GM12878 (cell line): ENCODE measurements at regions not wholly inside any gene's neighbourhood (a gene's known extent, or its start where the extent isn't known, plus 50 kb on each side); places are given as distances from the start of the nearest gene placed in this dataset.

Experiments used
- ATAC-seq: fragments of 200-7000 bp; cut with Tn5 transposase; 3 replicates; pipeline ENCODE4 v1.9.1; 2020; ENCODE audit warnings: mild to moderate bottlenecking, moderate library complexity
- BruUV-seq: library from RNA; stranded (reverse); fragments of 400-500 nt; replicated peaks from 2 replicates; lab custom pipeline; 2021; lab: Mats Ljungman, UMichigan
- CTCF ChIA-PET: fragments of 300-600 bp; sonication (Branson Sonifier 250); formaldehyde crosslinking; extraction: SDS; loops from one replicate; lab custom pipeline; 2021; ENCODE audit warnings: inconsistent platforms; lab: Yijun Ruan, JAX
- POLR2A ChIA-PET: fragments of 350-600 bp; formaldehyde crosslinking; extraction: SDS; loops from one replicate; lab custom pipeline; 2021; ENCODE audit warnings: inconsistent platforms; lab: Charles Lee
- RAD21 ChIA-PET: fragments of 300-600 bp; sonication (Branson Sonifier 250); formaldehyde crosslinking; loops from one replicate; lab custom pipeline; 2023; ENCODE audit warnings: antibody characterized with exemption; ENCODE audit not compliant: unreplicated experiment; lab: Charles Lee
- SMC1A ChIA-PET: fragments of 300-600 bp; sonication (Branson Sonifier 250); formaldehyde crosslinking; loops from one replicate; lab custom pipeline; 2023; ENCODE audit not compliant: unreplicated experiment, uncharacterized antibody; lab: Charles Lee
- DNase-seq: peaks from one replicate; pipeline ENCODE4 v3.0.0-alpha.2; 2011; ENCODE audit warnings: low read depth, low spot score
- FAIRE-seq: peaks from 3 replicates; lab custom pipeline; 2011; peaks lifted over from hg19 to GRCh38; lab: Jason Lieb, UNC
- H2AFZ ChIP-seq: 2 replicates; pipeline ENCODE4 v1.6.0; 2011; ENCODE audit warnings: low read depth, low read length, control low read depth; ENCODE audit not compliant: control insufficient read depth
- H3K27ac ChIP-seq: 2 replicates; pipeline ENCODE4 v1.5.1; 2011; ENCODE audit warnings: control low read depth; ENCODE audit not compliant: control insufficient read depth, insufficient read depth
- H3K27me3 ChIP-seq, 2 experiments: replicated peaks in 1 of 2; 2 replicates each; pipeline versions ENCODE4 v1.6.0 to v1.6.1; 2011; ENCODE audit warnings: low read length in 1 of 2; ENCODE audit not compliant: control insufficient read depth in 2 of 2, insufficient read depth in 2 of 2
- H3K36me3 ChIP-seq, 2 experiments: 2 replicates each; pipeline ENCODE4 v1.5.1; 2011; ENCODE audit warnings: low read length in 1 of 2; ENCODE audit not compliant: control insufficient read depth in 2 of 2, insufficient read depth in 2 of 2
- H3K4me1 ChIP-seq: 2 replicates; pipeline ENCODE4 v1.6.1; 2011; ENCODE audit warnings: mild to moderate bottlenecking, low read length, moderate library complexity, mixed read lengths; ENCODE audit not compliant: control insufficient read depth, insufficient read depth
- H3K4me2 ChIP-seq: 2 replicates; pipeline ENCODE4 v1.6.0; 2011; ENCODE audit warnings: control low read depth; ENCODE audit not compliant: control insufficient read depth, insufficient read depth
- H3K4me3 ChIP-seq: fragments of 200-600 bp; sonication (generic); 2 replicates; pipeline ENCODE4 v1.5.1; 2016
- H3K79me2 ChIP-seq: 2 replicates; pipeline ENCODE4 v1.6.0; 2011; ENCODE audit warnings: low read length; ENCODE audit not compliant: control insufficient read depth, insufficient read depth
- H3K9ac ChIP-seq: 2 replicates; pipeline ENCODE4 v1.8.0; 2011; ENCODE audit warnings: low read length, control low read depth, mixed read lengths; ENCODE audit not compliant: control insufficient read depth, insufficient read depth
- H3K9me3 ChIP-seq: replicated peaks from 3 replicates; pipeline ENCODE4 v1.5.1; 2011; ENCODE audit warnings: mild to moderate bottlenecking, low read length; ENCODE audit not compliant: control insufficient read depth, insufficient read depth
- H4K20me1 ChIP-seq: 2 replicates; pipeline ENCODE4 v1.6.0; 2011; ENCODE audit not compliant: control insufficient read depth, insufficient read depth
- BHLHE40 ChIP-seq, 2 experiments: fragments of 450-650 bp in 1 of 2; IDR thresholded peaks; 2 replicates each; pipeline ENCODE4 v1.6.1; 2011 to 2017; ENCODE audit warnings: low read depth in 2 of 2, borderline replicate concordance in 1 of 2, improper control_type of control experiment in 1 of 2, low read length in 1 of 2, mild to moderate bottlenecking in 1 of 2
- EZH2 ChIP-seq: IDR thresholded peaks from 2 replicates; pipeline ENCODE4 v1.6.1; 2012; ENCODE audit warnings: low read depth, mild to moderate bottlenecking, control low read depth, inconsistent platforms, low read length, borderline replicate concordance; ENCODE audit not compliant: control insufficient read depth
- NFXL1 ChIP-seq: fragments of 450-650 bp; IDR thresholded peaks from 2 replicates; pipeline ENCODE4 v1.6.1; 2017; ENCODE audit warnings: antibody characterized with exemption, mild to moderate bottlenecking, borderline replicate concordance
- POLR2AphosphoS5 ChIP-seq: IDR thresholded peaks from 2 replicates; pipeline ENCODE4 v1.6.1; 2011; ENCODE audit warnings: mild to moderate bottlenecking, low read length, inconsistent platforms
- POU2F2 ChIP-seq: IDR thresholded peaks from 3 replicates; pipeline ENCODE4 v1.6.1; 2011; ENCODE audit warnings: low read depth, mild to moderate bottlenecking, low read length, borderline replicate concordance
- SUZ12 ChIP-seq: fragments of 200-600 bp; sonication (generic); IDR thresholded peaks from one replicate; pipeline ENCODE4 v1.6.1; 2018; ENCODE audit warnings: antibody characterized with exemption, mild to moderate bottlenecking; ENCODE audit not compliant: unreplicated experiment
- TARDBP ChIP-seq: IDR thresholded peaks from 2 replicates; pipeline ENCODE4 v1.6.1; 2016; ENCODE audit warnings: borderline replicate concordance
- ZNF622 ChIP-seq: fragments of 450-650 bp; IDR thresholded peaks from 2 replicates; pipeline ENCODE4 v1.6.1; 2017; ENCODE audit warnings: mild to moderate bottlenecking, inconsistent platforms
- WGBS: methylation state at CpG from one replicate; pipeline ENCODE4 v1.1.6; 2016; ENCODE audit warnings: low lambda C conversion rate; ENCODE audit not compliant: insufficient replicate concordance, insufficient coverage; ENCODE audit errors: missing lambda C conversion rate; 5-methylcytosine and 5-hydroxymethylcytosine counted together
- in situ Hi-C: fragments of 300-500 bp; cut with MboI; formaldehyde crosslinking; loops from 9 replicates; pipeline ENCODE4 v1.14.3; 2018; ENCODE audit warnings: mixed read lengths
- intact Hi-C: fragments of 100-400 bp; cut with micrococcal nuclease; formaldehyde crosslinking; loops from one replicate; pipeline ENCODE4 v1.14.2; 2022; ENCODE audit not compliant: unreplicated experiment
- TF ChIP-seq, protein P1 (sequence below): fragments of 450-650 bp; IDR thresholded peaks from 2 replicates; pipeline ENCODE4 v1.6.1; 2017; ENCODE audit warnings: low read depth, mild to moderate bottlenecking, moderate library complexity
- TF ChIP-seq, protein P2 (sequence below): fragments of 150-350 bp; IDR thresholded peaks from 2 replicates; pipeline ENCODE4 v1.6.1; 2016; ENCODE audit warnings: low read depth, low read length
- TF ChIP-seq, protein P3 (sequence below): fragments of 450-650 bp; IDR thresholded peaks from 2 replicates; pipeline ENCODE4 v1.6.1; 2018; ENCODE audit warnings: mild to moderate bottlenecking, low read depth, moderate library complexity; ENCODE audit not compliant: partially characterized antibody
- TF ChIP-seq, protein P4 (sequence below): IDR thresholded peaks from 2 replicates; pipeline ENCODE4 v1.6.1; 2011; ENCODE audit warnings: low read depth, mild to moderate bottlenecking, low read length, moderate library complexity, borderline replicate concordance; ENCODE audit errors: extremely low read depth

DNA sequence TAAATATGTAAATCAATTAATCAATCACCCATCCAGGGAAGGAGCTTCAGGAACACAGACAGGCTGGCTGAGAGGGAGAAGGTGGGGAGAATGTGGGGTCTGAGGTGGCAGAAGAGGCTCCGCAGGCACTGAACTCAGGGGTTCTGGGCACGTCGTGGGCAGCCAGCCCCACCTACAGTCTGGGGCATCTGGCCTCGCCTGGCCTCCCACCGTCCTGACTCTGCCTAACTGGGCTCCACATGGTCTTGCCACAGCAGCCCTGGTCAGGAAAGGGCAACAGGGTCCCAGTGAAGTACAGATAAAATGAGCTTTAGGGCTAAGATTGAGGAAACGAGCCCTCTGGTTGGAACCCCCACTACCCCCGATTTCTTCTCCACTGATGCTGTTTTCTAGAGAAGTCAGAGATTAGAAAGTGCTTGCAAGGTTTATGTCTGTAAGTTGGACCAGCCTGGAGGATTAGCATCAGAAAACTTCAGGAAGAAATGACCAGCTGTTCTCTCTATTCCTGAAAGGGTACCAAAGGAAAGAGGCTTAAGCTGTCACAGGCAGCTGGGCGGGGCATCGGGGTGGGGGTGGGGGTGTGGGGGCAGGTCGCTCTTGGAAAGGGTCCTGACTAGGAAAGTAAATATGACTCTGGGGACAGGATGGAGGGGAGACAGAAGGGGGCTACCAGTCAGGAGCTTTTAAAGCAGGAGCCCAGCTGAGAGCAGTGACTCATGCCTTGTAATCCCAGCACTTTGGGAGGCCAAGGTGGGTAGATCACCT, 261.7 kb downstream of the BUD13 start:
- no peak overlapping the region for H3K27ac ChIP-seq
- ATAC-seq (no peak), DNase-seq (no peak), FAIRE-seq (no peak)
- H3K27me3 ChIP-seq = peaks cover 3 to 10% of the 10 kb centered on the region in 2 experiments; a peak in 3 of 4 replicates
- ChIA-PET CTCF (interaction anchor here (1.1 to 1.4 kb wide), 3 partner anchors 11 to 181 kb away, joined by 3 to 6 read pairs (median 4); no protein-coding TSS in a partner anchor), SMC1A (no interaction called here), POLR2A (interaction anchor here (0.7 kb wide), 1 partner anchor 880 kb away, joined by 3 read pairs; no protein-coding TSS in a partner anchor), RAD21 (no interaction called here)
- no peak overlapping the region for H3K9ac ChIP-seq
- BruUV-seq = no TSS peak
- H3K4me1 ChIP-seq = no peaks in the 10 kb centered on the region
- intact Hi-C loops (no loop called here), in situ Hi-C loops (no loop called here)
- no peaks in the 10 kb centered on the region for H4K20me1 ChIP-seq
- TF ChIP-seq NFXL1 = no peak
- TF ChIP-seq, protein P1, sequence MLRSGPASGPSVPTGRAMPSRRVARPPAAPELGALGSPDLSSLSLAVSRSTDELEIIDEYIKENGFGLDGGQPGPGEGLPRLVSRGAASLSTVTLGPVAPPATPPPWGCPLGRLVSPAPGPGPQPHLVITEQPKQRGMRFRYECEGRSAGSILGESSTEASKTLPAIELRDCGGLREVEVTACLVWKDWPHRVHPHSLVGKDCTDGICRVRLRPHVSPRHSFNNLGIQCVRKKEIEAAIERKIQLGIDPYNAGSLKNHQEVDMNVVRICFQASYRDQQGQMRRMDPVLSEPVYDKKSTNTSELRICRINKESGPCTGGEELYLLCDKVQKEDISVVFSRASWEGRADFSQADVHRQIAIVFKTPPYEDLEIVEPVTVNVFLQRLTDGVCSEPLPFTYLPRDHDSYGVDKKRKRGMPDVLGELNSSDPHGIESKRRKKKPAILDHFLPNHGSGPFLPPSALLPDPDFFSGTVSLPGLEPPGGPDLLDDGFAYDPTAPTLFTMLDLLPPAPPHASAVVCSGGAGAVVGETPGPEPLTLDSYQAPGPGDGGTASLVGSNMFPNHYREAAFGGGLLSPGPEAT = no peak
- TF ChIP-seq EZH2 = no peak
- no peak for TF ChIP-seq TARDBP
- TF ChIP-seq, protein P2, sequence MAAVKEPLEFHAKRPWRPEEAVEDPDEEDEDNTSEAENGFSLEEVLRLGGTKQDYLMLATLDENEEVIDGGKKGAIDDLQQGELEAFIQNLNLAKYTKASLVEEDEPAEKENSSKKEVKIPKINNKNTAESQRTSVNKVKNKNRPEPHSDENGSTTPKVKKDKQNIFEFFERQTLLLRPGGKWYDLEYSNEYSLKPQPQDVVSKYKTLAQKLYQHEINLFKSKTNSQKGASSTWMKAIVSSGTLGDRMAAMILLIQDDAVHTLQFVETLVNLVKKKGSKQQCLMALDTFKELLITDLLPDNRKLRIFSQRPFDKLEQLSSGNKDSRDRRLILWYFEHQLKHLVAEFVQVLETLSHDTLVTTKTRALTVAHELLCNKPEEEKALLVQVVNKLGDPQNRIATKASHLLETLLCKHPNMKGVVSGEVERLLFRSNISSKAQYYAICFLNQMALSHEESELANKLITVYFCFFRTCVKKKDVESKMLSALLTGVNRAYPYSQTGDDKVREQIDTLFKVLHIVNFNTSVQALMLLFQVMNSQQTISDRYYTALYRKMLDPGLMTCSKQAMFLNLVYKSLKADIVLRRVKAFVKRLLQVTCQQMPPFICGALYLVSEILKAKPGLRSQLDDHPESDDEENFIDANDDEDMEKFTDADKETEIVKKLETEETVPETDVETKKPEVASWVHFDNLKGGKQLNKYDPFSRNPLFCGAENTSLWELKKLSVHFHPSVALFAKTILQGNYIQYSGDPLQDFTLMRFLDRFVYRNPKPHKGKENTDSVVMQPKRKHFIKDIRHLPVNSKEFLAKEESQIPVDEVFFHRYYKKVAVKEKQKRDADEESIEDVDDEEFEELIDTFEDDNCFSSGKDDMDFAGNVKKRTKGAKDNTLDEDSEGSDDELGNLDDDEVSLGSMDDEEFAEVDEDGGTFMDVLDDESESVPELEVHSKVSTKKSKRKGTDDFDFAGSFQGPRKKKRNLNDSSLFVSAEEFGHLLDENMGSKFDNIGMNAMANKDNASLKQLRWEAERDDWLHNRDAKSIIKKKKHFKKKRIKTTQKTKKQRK = no peak
- no peak for TF ChIP-seq BHLHE40 (IDR thresholded peaks at IDR 0.05; ENCODE audit: borderline replicate concordance in 1 of 2, low read depth in 2 of 2, low read length in 1 of 2)
- TF ChIP-seq SUZ12 = no peak
- TF ChIP-seq POLR2AphosphoS5 = no peak
- TF ChIP-seq, protein P3, sequence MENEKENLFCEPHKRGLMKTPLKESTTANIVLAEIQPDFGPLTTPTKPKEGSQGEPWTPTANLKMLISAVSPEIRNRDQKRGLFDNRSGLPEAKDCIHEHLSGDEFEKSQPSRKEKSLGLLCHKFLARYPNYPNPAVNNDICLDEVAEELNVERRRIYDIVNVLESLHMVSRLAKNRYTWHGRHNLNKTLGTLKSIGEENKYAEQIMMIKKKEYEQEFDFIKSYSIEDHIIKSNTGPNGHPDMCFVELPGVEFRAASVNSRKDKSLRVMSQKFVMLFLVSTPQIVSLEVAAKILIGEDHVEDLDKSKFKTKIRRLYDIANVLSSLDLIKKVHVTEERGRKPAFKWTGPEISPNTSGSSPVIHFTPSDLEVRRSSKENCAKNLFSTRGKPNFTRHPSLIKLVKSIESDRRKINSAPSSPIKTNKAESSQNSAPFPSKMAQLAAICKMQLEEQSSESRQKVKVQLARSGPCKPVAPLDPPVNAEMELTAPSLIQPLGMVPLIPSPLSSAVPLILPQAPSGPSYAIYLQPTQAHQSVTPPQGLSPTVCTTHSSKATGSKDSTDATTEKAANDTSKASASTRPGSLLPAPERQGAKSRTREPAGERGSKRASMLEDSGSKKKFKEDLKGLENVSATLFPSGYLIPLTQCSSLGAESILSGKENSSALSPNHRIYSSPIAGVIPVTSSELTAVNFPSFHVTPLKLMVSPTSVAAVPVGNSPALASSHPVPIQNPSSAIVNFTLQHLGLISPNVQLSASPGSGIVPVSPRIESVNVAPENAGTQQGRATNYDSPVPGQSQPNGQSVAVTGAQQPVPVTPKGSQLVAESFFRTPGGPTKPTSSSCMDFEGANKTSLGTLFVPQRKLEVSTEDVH = no peak
- no peak for TF ChIP-seq POU2F2
- TF ChIP-seq, protein P4, sequence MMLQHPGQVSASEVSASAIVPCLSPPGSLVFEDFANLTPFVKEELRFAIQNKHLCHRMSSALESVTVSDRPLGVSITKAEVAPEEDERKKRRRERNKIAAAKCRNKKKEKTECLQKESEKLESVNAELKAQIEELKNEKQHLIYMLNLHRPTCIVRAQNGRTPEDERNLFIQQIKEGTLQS = no peak
- no peak for TF ChIP-seq ZNF622
- no peaks in the 10 kb centered on the region for H3K9me3 ChIP-seq
- WGBS = 53% methylated on average over 9 of the region's 10 CpGs
- no peak overlapping the region for H3K4me3 ChIP-seq
- no peaks in the 10 kb centered on the region for H3K79me2 ChIP-seq
- H2AFZ ChIP-seq = no peak overlapping the region
- no peak overlapping the region for H3K4me2 ChIP-seq
- no peaks in the 10 kb centered on the region for H3K36me3 ChIP-seq
